ENCODE measurements at regions not wholly inside any gene's neighbourhood (a gene's known extent, or its start where the extent isn't known, plus 50 kb on each side); places are given as distances from the start of the nearest gene placed in this dataset.

DNA sequence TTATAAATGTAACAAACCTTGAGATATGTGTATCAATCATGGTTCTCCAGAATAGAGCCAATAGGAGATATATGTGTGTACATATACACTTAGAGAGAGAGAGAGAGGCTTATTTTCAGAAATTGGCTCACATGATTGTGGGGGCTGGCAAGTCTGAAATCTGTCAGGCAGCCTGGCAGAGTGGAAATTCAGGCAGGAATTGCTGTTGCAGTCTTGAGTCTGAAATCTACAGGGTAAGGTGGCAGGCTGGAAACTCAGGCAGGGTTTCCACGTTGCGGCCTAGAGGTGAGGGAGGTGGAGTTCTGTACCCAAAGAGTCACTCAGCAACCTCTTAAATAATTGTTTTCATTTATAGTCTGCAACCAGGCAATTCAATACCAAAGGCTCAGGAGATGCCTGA is 218.4 kb downstream of the B3GLCT start:
- Histone ChIP-seq H3K27me3 (ENCODE audit: control insufficient read depth, insufficient read depth, low read length) (peaks cover 2% of the 10 kb centered on the region), H3K4me1 (ENCODE audit: control insufficient read depth, extremely low read depth, insufficient read depth, low read length) (no peaks in the 10 kb centered on the region), H3K4me2 (ENCODE audit: extremely low read depth, insufficient read depth, low read length) (no peak overlapping the region), H3K79me2 (ENCODE audit: control insufficient read depth, insufficient read depth, low read length) (no peaks in the 10 kb centered on the region), H3K27ac (ENCODE audit: insufficient read depth, low read length) (no peak overlapping the region), H3K4me3 (replicated peaks in 1 of 4; ENCODE audit: control extremely low read depth in 1 of 4, insufficient read depth in 1 of 4, low read depth in 3 of 4, low read length in 4 of 4) (no peak overlapping the region), H3K9me3 (ENCODE audit: control insufficient read depth, insufficient read depth, low read depth, low read length) (no peaks in the 10 kb centered on the region), H2AFZ (ENCODE audit: low read length) (no peak overlapping the region), H3K9ac (ENCODE audit: insufficient read depth, low read length) (no peak overlapping the region), H4K20me1 (ENCODE audit: control insufficient read depth, extremely low read depth, insufficient read depth, low read length) (no peaks in the 10 kb centered on the region), H3K36me3 (ENCODE audit: control insufficient read depth, insufficient read depth, low read length) (no peaks in the 10 kb centered on the region)
- no peak for DNase-seq (ENCODE audit: low read depth in 2 of 2)
- TF ChIP-seq EZH2 (IDR thresholded peaks at IDR 0.05; ENCODE audit: low read length, missing control alignments), result no peak
- TF ChIP-seq, protein P1, sequence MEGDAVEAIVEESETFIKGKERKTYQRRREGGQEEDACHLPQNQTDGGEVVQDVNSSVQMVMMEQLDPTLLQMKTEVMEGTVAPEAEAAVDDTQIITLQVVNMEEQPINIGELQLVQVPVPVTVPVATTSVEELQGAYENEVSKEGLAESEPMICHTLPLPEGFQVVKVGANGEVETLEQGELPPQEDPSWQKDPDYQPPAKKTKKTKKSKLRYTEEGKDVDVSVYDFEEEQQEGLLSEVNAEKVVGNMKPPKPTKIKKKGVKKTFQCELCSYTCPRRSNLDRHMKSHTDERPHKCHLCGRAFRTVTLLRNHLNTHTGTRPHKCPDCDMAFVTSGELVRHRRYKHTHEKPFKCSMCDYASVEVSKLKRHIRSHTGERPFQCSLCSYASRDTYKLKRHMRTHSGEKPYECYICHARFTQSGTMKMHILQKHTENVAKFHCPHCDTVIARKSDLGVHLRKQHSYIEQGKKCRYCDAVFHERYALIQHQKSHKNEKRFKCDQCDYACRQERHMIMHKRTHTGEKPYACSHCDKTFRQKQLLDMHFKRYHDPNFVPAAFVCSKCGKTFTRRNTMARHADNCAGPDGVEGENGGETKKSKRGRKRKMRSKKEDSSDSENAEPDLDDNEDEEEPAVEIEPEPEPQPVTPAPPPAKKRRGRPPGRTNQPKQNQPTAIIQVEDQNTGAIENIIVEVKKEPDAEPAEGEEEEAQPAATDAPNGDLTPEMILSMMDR (conservative IDR thresholded peaks at IDR 0.05 in 1 of 2, IDR thresholded peaks at IDR 0.05 in 1 of 2; ENCODE audit: low read depth in 1 of 2, low read length in 2 of 2), result no peak

DNA sequence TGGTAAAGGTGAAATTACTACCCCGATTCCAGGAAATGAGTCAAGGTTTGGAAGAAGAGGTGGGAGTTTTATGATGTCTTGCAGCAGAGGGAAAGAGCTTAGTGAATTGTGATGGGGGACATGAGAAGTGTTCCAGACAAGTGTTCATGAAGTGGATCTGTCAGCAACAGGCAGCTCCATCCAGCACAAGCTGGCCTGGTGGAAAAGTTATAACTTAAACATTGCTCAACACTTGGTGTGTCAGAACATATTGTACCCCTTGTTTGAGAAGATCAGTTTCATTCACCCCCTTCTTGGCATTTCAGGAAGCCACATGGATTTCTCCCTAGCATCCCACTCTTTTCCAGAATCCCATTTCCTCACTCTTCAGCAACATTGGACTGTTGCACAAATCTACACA is 222.0 kb downstream of the B3GLCT start:
- Histone ChIP-seq H3K4me2 (ENCODE audit: extremely low read depth, insufficient read depth, low read length) (no peak overlapping the region), H3K9ac (ENCODE audit: insufficient read depth, low read length) (no peak overlapping the region), H3K27ac (ENCODE audit: insufficient read depth, low read length) (no peak overlapping the region), H3K36me3 (ENCODE audit: control insufficient read depth, insufficient read depth, low read length) (no peaks in the 10 kb centered on the region), H2AFZ (ENCODE audit: low read length) (no peak overlapping the region), H3K79me2 (ENCODE audit: control insufficient read depth, insufficient read depth, low read length) (no peaks in the 10 kb centered on the region), H3K4me3 (replicated peaks in 1 of 4; ENCODE audit: control extremely low read depth in 1 of 4, insufficient read depth in 1 of 4, low read depth in 3 of 4, low read length in 4 of 4) (no peak overlapping the region), H3K27me3 (ENCODE audit: control insufficient read depth, insufficient read depth, low read length) (peaks cover 2% of the 10 kb centered on the region), H4K20me1 (ENCODE audit: control insufficient read depth, extremely low read depth, insufficient read depth, low read length) (no peaks in the 10 kb centered on the region), H3K9me3 (ENCODE audit: control insufficient read depth, insufficient read depth, low read depth, low read length) (no peaks in the 10 kb centered on the region), H3K4me1 (ENCODE audit: control insufficient read depth, extremely low read depth, insufficient read depth, low read length) (no peaks in the 10 kb centered on the region)
- no peak for DNase-seq (ENCODE audit: low read depth in 2 of 2)
- TF ChIP-seq, protein P1 (conservative IDR thresholded peaks at IDR 0.05 in 1 of 2, IDR thresholded peaks at IDR 0.05 in 1 of 2; ENCODE audit: low read depth in 1 of 2, low read length in 2 of 2), result no peak
- no peak for TF ChIP-seq EZH2 (IDR thresholded peaks at IDR 0.05; ENCODE audit: low read length, missing control alignments)

DNA sequence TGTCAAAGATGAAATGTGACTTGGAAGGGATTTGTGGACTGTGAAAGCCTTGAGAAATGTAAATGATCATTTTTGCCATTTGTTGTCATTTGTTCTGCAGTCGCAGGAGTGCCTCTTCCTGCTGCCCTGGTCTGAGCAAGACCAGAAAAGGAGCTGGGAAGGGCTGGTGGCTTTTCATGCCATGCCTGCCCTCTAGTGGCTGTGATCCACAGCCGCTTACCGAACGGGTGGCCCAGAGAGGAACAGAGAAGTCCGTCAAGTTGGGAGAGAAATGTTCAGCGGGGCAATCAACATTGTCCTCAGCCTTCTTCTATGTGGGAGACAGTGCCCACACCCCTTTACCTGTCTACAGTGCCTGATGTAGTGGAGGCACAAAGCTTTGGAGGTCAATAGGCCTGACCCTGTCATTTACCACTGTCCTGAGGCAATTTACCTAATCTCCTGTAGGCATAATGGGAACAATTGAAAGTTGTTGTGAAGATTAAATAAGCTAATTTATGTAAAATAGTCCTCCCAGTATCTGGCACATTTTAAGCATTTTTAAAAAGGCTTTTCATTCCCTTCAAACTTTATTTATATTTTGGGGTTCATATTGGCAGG is 224.5 kb downstream of the B3GLCT start:
- H2AFZ ChIP-seq (ENCODE audit: low read length), result no peak overlapping the region
- H3K9ac ChIP-seq (ENCODE audit: insufficient read depth, low read length), result no peak overlapping the region
- no peak overlapping the region for H3K27ac ChIP-seq (ENCODE audit: insufficient read depth, low read length)
- TF ChIP-seq, protein P1 (conservative IDR thresholded peaks at IDR 0.05 in 1 of 2, IDR thresholded peaks at IDR 0.05 in 1 of 2; ENCODE audit: low read depth in 1 of 2, low read length in 2 of 2), result peak; percentile 94 to 95
- TF ChIP-seq EZH2 (IDR thresholded peaks at IDR 0.05; ENCODE audit: low read length, missing control alignments), result no peak
- H3K27me3 ChIP-seq (ENCODE audit: control insufficient read depth, insufficient read depth, low read length), result peaks cover 2% of the 10 kb centered on the region
- H3K4me1 ChIP-seq (ENCODE audit: control insufficient read depth, extremely low read depth, insufficient read depth, low read length), result no peaks in the 10 kb centered on the region
- H3K4me2 ChIP-seq (ENCODE audit: extremely low read depth, insufficient read depth, low read length), result peak overlapping the region; percentile 25
- no peaks in the 10 kb centered on the region for H3K36me3 ChIP-seq (ENCODE audit: control insufficient read depth, insufficient read depth, low read length)
- DNase-seq (ENCODE audit: low read depth in 2 of 2), result peak; percentile 66 to 78
- no peaks in the 10 kb centered on the region for H3K9me3 ChIP-seq (ENCODE audit: control insufficient read depth, insufficient read depth, low read depth, low read length)
- no peaks in the 10 kb centered on the region for H4K20me1 ChIP-seq (ENCODE audit: control insufficient read depth, extremely low read depth, insufficient read depth, low read length)
- H3K79me2 ChIP-seq (ENCODE audit: control insufficient read depth, insufficient read depth, low read length), result no peaks in the 10 kb centered on the region
- H3K4me3 ChIP-seq (replicated peaks in 1 of 4; ENCODE audit: control extremely low read depth in 1 of 4, insufficient read depth in 1 of 4, low read depth in 3 of 4, low read length in 4 of 4), result peak overlapping the region in 1 of 4 experiments; percentile 18

All from fibroblast of lung (primary cell).